NOMO-1 treated with dmso at 0.1 percent for 144 hours (cell line): ENCODE measurements at regions not wholly inside any gene's neighbourhood (a gene's known extent, or its start where the extent isn't known, plus 50 kb on each side); places are given as distances from the start of the nearest gene placed in this dataset.

Experiments used
- DNase-seq: peaks from one replicate; lab custom pipeline; 2025; ENCODE audit not compliant: unreplicated experiment; lab: John Stamatoyannopoulos, UW

DNA sequence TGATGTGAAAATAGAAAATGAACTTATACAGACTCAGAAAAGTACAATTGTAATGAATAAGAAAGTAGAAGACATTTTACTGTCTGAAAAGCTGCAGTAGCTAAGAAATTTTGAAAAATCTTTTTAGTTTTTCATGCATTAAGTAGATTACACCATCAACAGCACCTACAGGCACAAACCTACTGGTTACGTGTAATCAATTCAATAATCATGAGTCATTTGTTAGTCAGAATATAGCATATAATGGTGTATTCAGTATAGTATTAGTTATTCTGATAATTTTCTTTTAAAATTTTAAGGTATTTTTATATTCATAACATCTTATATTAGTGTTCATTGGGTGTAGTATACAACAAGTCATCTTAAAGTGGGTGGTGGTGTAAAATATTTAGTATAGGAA is 550.5 kb upstream of the GBE1 start:
- no peak for DNase-seq

DNA sequence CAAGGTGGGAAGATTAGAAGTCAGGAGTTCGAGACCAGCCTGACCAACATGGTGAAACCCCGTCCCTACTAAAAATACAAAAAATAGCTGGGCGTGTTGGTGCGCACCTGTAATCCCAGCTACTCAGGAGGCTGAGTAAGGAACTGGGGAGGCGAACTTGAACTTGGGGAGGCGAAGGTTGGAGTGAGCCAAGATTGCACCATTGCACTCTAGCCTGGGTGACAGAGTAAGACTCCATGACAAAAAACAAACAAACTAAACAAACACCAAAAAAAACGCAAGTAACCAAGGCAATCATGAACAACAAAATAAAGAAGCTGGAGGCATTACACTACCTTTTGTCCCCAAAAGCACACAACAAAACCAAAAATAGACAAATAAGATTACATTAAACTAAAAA is 547.3 kb upstream of the GBE1 start:
- DNase-seq: no peak

DNA sequence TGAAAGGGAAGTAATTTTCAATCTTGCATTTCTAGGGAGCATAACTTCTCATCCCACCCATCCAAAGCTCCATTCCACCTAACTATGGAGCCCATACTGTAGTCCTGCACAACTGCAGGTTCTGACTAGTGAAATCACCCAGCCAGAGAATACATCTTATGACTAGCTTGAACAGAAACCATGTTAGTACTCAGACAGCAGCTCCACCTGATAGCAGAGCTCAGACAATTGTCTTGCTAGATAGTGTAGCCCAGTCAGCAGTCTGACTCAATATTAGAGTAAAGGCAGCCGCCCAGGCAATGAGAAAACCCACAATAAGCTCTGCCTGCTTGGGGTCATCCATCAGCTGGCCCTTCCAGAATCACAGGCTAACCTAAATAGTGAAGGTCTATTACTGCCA is 544.7 kb upstream of the GBE1 start:
- no peak for DNase-seq

DNA sequence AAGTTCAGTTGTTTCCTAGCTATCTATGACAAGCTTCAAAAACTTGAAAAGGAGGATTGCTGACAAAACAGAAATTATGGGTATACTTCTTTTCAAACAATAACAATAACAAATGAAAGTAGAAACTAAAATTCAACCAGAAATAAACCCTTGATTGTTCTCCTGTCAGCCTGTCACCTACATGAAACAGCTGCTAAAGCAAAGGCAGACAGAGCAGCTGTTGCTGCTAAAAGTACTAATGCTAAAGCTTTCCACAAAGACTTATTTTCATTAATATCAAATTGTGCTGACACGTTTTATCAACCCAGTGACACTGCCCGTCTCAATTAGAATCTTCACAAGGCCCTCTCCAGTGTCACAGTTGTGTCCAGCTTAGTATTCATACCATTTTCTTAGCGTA is 533.2 kb upstream of the GBE1 start:
- DNase-seq: no peak

- no peak for DNase-seq
Observed at GRCh38 chr3:82293867-82294266, 532.4 kb upstream of the GBE1 start.

DNA sequence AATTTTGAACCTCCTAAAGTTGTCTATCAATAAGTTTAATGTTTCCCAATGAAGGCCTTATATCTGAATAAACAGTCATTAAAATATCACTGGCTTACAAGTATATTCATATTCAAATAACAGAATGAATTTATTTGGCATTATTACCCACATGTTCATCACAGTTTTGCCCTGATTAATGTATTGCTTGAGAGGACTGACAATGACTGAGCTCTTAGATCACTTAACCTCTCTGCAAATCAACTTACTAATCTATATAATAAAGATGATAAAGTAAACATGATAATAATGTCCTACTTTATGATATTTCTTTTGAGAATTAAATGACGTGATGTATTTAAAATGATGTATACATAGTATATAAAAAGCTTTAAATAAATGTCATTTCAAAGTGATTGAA is 532.0 kb upstream of the GBE1 start:
- no peak for DNase-seq

- DNase-seq: no peak
Observed at GRCh38 chr3:82287562-82287961, 526.1 kb upstream of the GBE1 start.

DNA sequence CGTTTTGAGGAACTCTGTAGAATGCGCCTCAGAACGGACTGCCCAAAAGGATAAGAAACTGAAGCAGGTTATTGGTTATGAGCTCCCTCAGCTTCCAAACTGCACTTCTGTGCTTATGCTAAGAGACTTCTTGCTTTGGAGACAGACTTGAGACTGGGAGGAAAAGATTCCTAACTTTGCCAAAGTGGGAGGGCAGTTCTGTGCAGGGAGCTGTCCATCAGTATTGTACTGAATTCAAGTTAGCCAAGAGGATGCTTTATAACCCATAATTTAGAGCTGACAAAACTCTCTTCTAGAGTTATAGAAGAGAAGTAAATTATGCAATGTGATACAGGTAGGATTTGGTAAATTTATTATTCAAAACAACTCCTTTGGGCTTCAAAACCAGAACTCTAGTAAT is 519.8 kb upstream of the GBE1 start:
- no peak for DNase-seq

DNA sequence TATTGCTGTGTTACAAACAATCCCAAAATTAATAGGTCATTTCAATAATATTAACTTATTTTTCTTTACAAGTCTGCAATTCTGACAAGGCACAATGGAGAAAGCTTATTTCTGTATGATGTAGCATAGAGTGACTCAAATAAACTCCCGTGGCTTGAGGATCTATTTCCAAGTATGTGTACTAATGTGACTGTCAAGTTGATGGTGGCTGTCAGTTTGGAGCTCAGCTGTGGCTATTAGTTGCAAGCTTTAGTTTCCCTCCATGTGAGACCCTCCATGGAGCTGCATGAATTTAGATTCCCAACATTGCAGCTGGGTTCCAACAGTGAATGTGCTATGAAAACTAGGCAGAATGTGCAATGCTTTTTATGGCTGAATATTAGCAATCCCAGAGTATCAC is 515.5 kb upstream of the GBE1 start:
- DNase-seq: no peak

- DNase-seq: no peak
Observed at GRCh38 chr3:82274897-82275296, 513.5 kb upstream of the GBE1 start.

DNA sequence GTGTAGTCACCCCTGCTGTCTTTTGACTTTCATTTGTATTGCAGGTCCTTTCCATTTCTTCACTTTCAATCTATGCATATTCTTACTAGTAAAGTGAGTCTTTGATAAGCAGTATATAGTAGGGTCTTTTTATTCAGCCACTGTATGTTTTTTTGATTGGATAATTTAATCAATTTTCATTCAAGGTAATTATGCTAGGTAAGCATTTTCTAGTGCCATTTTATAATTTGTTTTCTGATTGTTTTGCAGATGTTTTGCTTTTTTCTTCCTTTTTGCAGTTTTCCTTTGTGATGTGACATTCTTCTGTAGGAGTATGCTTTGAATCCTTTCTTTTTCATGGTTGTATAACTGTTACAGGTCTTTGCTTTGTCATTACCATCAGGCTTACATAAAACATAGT is 504.3 kb upstream of the GBE1 start:
- no peak for DNase-seq

- no peak for DNase-seq
Observed at GRCh38 chr3:82262193-82262592, 500.7 kb upstream of the GBE1 start.

DNA sequence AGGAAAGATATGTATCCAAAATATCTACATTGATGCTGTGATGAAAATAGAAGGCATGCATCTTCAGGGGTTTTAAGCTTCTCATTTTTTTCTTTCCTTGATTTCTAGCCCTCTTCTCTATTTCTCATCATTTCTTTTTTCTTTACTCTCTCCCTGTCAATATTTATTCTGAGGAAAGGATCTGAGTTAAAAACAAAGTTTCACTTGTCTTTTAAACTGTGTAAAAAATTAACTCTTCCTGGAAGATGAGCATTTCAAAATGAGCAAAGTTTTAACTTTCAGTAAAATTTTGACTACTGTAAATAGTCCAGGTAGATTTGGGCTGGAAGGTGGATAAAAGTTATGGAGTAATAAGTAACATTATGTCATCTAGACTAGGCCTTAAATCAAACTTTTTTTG is 500.2 kb upstream of the GBE1 start:
- no peak for DNase-seq

DNA sequence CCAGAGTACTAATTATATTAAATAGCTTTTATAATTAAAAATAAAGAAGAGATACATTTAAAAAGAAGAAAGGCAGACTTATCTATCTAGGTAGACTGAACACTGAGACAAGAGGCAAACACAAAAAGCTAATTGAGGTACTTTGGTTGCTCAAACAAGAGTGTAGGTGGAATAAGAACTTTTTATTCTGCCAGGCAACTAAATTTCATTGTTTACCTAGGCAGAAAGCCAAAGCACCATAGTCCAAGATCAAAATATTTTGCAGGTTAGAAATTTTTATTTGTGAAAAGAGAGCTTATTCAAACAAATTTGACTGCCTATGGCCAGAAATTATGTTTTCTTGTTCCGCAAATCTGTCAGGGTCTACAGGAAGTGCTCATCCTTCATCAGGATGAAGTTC is 499.6 kb upstream of the GBE1 start:
- no peak for DNase-seq

DNA sequence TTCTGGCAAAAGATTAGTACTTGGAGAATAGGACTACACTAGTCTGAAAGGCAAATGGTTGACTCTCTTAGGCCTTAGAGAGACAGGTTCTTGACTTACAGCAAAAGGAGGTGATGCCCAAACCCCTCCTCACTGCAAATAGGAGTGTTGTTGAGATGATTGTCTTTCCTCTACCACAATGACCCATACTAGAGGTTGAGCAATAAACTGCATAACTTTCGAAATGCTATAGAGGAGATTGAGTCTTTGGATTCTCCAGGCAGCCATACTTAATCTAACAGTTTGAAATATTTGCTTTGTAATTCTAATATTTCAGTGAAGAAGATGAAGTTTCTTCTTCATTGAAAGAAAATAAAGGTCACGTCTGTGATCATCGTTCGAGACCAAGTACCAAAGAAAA is 498.5 kb upstream of the GBE1 start:
- DNase-seq: no peak

DNA sequence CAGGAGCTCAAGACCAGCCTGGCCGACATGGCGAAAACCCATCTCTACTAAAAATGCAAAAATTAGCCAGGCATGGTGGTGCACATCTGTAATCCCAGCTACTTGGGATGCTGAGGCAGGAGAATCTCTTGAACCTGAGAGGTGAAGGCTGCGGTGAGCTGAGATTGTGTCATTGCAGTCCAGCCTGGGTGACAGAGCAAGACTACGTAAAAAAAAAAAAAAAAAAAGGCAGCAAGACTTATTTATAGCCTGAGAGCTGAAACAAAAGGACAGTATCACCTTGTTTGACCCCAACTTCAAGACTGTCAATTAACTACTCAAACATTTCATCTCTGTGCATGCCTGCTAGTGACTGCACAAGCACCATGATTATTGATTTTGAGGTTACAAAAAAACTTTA is 478.9 kb upstream of the GBE1 start:
- no peak for DNase-seq

GRCh38 chr3:82236257-82236656 is 474.8 kb upstream of the GBE1 start:
- DNase-seq: no peak

DNA sequence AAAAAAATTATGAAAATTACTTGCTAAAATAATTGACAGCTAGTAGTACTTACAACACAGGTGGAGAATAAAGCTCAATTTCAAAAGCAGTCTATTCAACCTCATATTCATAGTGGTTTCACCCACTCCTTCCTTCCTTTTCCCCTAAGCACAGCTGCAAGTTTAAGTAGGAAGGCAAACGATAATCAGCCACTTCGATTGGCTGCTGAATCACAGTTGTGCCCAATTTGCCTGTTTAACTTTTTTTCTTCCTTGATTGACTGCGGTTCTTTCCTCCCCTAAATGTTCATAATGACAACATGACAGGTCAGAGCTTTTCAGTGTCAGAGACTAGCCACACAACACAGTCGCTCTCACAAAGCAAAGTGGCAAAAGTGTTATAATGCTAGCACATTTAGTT is 468.0 kb upstream of the GBE1 start:
- no peak for DNase-seq

DNA sequence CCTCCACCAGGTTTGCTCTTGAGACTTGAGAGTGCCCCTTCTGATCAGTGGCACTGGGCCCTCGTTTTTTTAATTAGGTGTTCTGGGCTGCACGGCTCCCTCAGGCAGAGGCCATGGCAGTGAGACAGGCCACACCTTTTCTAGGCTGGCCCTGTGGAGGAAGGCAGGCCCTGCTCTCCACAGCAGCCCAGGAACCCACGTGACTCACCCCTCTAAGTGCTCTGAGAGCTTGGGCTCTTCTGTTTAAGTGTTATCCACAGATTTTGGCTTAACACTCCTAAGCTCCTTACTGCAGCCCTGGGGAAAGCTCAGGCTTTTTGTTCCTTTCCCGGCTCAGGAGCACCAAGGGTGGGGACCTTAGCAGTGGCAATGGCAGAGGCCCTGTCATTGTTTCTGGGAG is 463.2 kb upstream of the GBE1 start:
- DNase-seq: no peak

GRCh38 chr3:82222401-82222800 is 461.0 kb upstream of the GBE1 start:
- DNase-seq: no peak

DNA sequence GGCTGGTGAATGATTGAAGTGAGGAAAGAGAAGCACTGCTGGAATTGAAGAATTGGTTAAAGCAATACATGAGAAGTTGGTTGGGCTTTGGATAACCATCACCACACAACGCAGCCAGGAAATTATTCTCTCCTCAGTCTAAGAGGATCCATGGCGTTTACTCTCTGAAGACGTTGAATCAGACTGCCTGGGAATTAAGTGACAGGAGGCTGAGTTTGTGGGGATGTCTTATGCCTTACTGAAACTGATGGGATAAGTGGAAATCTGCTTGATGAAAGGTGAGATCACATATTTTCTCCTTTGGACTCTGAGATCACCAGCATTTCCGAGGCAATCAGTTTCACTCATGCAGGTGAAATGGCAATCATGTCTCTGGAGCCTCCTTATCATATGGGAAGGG is 456.1 kb upstream of the GBE1 start:
- DNase-seq: no peak

DNA sequence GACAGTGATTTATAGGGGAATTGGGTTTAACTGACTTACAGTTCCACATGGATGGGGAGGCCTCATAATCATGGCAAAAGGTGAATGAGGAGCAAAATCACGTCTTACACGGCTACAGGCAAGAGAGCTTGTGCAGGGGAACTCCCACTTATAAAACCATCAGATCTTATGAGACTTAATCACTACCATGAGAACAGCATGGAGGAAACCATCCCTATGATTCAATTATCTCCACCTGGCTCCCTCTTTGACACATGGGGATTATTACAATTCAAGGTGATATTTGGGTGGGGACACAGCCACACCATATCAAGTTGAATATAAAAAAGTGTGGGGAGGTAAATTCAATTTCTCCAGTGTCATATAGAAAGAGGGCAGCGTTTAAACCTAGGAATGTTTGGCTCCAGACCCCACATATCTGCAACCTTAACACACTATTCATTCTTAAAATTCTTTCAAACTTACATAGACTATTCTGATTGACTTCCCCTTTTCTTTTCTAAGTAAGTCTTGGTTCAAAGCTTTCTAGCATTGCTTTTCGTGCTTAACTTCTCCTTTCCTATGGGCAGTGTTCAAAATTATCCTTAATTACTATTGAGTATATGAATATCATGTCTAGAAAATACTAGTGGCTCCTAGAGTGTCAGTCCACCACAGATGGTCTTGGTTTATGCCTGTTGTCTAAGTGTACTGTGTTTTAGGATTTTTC is 446.7 kb upstream of the GBE1 start:
- no peak for DNase-seq

DNA sequence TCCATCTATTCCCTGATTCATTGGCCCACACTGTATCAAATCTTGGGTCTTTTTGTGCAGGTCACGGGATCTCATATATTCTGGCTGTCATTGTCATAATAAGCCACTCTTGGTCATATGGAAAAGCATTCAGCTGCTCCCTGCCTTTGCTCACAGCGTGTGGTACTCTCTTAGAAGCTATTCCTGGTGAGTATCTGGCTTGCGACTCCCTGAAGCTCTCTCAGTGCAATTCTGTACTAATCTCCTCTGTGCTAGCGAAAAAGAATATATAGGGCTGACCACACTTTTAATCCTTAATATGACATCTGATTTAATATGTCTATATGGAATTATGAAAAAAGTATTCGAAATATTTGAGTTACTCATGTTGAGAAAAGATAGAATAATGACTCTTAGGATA is 440.8 kb upstream of the GBE1 start:
- no peak for DNase-seq

DNA sequence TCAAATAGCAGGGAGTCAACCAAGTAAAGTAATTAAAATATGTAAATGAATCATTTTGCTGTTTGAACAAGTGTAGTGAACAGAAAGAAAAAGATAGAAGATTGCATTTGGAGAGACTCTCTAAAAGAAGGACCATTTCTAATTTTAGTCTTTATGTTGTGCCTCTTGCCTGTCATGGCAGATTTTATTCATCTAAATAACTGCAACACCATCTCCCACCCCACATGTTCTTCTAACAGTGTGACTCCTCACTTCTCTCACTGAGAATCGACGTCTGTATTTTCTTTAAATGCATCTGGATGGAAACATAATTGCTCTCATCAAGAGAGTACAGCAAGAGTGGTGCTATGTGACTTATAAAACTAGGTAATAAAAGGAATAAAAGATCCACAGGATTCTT is 439.9 kb upstream of the GBE1 start:
- DNase-seq: no peak
